Hepatocyte (in vitro differentiated cells): ENCODE measurements at regions not wholly inside any gene's neighbourhood (a gene's known extent, or its start where the extent isn't known, plus 50 kb on each side); places are given as distances from the start of the nearest gene placed in this dataset.

Experiments
- DNase-seq: peaks from one replicate; pipeline ENCODE4 v3.0.0-alpha.2; 2016; ENCODE audit warnings: low spot score
- H2AFZ ChIP-seq: fragments of 200-600 bp; sonication (generic); 2 replicates; pipeline ENCODE4 v1.6.0; 2016; ENCODE audit warnings: antibody characterized with exemption, mild to moderate bottlenecking
- H3K27ac ChIP-seq: fragments of 200-600 bp; sonication (generic); 2 replicates; pipeline ENCODE4 v1.5.1; 2016; ENCODE audit warnings: mild to moderate bottlenecking
- H3K27me3 ChIP-seq: fragments of 200-600 bp; sonication (generic); 2 replicates; pipeline ENCODE4 v1.6.1; 2016
- H3K36me3 ChIP-seq: fragments of 200-600 bp; sonication (generic); replicated peaks from 2 replicates; pipeline ENCODE4 v1.5.1; 2016; ENCODE audit warnings: low read depth; ENCODE audit not compliant: insufficient read depth
- H3K4me1 ChIP-seq: fragments of 200-600 bp; sonication (generic); 2 replicates; pipeline ENCODE4 v1.5.1; 2016; ENCODE audit warnings: mild to moderate bottlenecking, moderate library complexity; ENCODE audit not compliant: insufficient read depth
- H3K4me2 ChIP-seq: fragments of 200-600 bp; sonication (generic); 2 replicates; pipeline ENCODE4 v1.6.0; 2016
- H3K4me3 ChIP-seq: fragments of 200-600 bp; sonication (generic); 2 replicates; pipeline ENCODE4 v1.5.1; 2016; ENCODE audit warnings: mild to moderate bottlenecking
- H3K79me2 ChIP-seq: fragments of 200-600 bp; sonication (generic); 2 replicates; pipeline ENCODE4 v1.6.0; 2017; ENCODE audit warnings: mild to moderate bottlenecking
- H3K9me2 ChIP-seq: fragments of 200-600 bp; sonication (generic); replicated peaks from 2 replicates; pipeline ENCODE4 v1.6.0; 2017; ENCODE audit warnings: mild to moderate bottlenecking; ENCODE audit not compliant: insufficient read depth
- H3K9me3 ChIP-seq: fragments of 200-600 bp; sonication (generic); 2 replicates; pipeline ENCODE4 v1.5.1; 2016; ENCODE audit warnings: low read depth, mild to moderate bottlenecking
- H4K20me1 ChIP-seq: fragments of 200-600 bp; sonication (generic); 2 replicates; pipeline ENCODE4 v1.6.0; 2016; ENCODE audit warnings: mild to moderate bottlenecking; ENCODE audit not compliant: insufficient read depth, poor library complexity, severe bottlenecking
- EZH2 ChIP-seq: fragments of 200-600 bp; sonication (generic); IDR thresholded peaks from 2 replicates; pipeline ENCODE4 v1.6.1; 2016; ENCODE audit warnings: antibody characterized with exemption, mild to moderate bottlenecking, borderline replicate concordance
- EZH2phosphoT487 ChIP-seq: fragments of 200-600 bp; sonication (generic); IDR thresholded peaks from one replicate; pipeline ENCODE4 v1.6.1; 2018; ENCODE audit warnings: antibody characterized with exemption, mild to moderate bottlenecking, low read depth, moderate library complexity; ENCODE audit not compliant: unreplicated experiment, severe bottlenecking
- WGBS: methylation state at CpG from one replicate; pipeline ENCODE4 v1.1.6; 2016; ENCODE audit warnings: low lambda C conversion rate; ENCODE audit errors: missing lambda C conversion rate; 5-methylcytosine and 5-hydroxymethylcytosine counted together
- TF ChIP-seq, protein P1 (sequence below): fragments of 200-600 bp; sonication (generic); IDR thresholded peaks from 2 replicates; pipeline ENCODE4 v1.5.1; 2016; ENCODE audit warnings: antibody characterized with exemption, mild to moderate bottlenecking; ENCODE audit not compliant: poor library complexity

DNA sequence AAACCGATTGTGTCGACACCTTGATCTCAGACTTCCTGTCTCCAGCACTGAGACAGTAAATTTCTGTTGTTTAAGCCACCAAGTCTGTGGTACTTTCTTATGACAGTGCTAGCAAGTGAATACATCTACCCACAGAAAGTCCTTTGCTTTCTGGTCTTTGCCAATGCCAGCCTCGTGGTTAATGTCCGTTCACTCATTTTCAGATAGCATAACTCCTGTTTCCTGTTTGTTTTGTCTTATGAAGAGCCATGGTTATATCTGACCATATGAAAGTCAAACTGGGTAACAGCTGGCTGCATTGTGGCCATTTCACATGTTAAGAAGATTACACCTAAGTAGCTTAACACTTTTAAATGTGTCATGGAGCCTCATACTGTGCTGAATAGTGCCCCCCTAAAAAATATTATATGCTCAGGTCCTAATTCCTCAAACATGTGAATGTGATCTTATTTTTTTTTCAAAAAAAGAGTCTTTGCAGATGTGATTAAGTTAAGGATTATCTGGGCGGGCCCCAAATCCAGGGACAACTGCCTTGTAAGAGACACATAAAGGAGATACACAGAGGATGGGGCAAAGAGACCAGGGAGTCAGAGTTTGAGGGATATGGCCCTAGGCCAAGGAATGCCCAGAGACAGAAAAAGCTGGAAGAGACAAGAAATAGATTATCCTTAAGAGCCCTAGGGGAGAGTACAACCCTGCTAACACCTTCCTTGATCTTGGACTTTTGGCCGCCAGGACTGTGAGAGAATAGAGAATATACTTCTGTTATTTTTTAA lies 118.0 kb downstream of the KCNE4 start:
- Histone ChIP-seq H3K9me2 (no peaks in the 10 kb centered on the region), H3K27me3 (no peaks in the 10 kb centered on the region), H2AFZ (no peak overlapping the region), H3K36me3 (no peaks in the 10 kb centered on the region), H3K9me3 (no peaks in the 10 kb centered on the region), H4K20me1 (no peaks in the 10 kb centered on the region), H3K4me2 (no peak overlapping the region), H3K4me3 (no peak overlapping the region), H3K79me2 (no peaks in the 10 kb centered on the region), H3K4me1 (no peaks in the 10 kb centered on the region), H3K27ac (no peak overlapping the region)
- no peak for DNase-seq
- 64% methylated on average over 6 of the region's 6 CpGs for whole genome bisulfite sequencing
- TF ChIP-seq EZH2, result no peak
- TF ChIP-seq EZH2phosphoT487, result no peak
- TF ChIP-seq, protein P1, sequence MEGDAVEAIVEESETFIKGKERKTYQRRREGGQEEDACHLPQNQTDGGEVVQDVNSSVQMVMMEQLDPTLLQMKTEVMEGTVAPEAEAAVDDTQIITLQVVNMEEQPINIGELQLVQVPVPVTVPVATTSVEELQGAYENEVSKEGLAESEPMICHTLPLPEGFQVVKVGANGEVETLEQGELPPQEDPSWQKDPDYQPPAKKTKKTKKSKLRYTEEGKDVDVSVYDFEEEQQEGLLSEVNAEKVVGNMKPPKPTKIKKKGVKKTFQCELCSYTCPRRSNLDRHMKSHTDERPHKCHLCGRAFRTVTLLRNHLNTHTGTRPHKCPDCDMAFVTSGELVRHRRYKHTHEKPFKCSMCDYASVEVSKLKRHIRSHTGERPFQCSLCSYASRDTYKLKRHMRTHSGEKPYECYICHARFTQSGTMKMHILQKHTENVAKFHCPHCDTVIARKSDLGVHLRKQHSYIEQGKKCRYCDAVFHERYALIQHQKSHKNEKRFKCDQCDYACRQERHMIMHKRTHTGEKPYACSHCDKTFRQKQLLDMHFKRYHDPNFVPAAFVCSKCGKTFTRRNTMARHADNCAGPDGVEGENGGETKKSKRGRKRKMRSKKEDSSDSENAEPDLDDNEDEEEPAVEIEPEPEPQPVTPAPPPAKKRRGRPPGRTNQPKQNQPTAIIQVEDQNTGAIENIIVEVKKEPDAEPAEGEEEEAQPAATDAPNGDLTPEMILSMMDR, result no peak

DNA sequence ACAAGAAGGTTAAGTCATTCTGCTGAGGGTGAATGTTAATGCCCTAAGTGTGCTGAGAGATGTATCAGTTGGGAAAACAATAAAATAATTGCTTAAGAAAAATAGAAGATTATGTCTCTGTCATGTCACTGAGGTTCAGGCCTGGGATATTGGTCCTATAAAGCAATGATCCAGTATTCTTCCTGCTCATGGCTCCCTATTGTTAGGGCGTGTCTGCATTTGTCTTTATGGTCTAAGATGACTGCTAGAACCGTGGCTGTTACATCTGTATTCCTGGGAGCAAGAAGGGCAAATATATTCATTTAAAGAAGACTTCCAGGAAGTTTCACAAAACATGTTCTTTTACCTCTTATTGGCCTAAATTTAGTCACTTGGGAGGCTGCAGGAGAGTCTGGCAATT lies 125.0 kb downstream of the KCNE4 start:
- no peak for TF ChIP-seq EZH2phosphoT487
- Histone ChIP-seq H3K4me2 (no peak overlapping the region), H3K4me1 (no peaks in the 10 kb centered on the region), H3K27me3 (no peaks in the 10 kb centered on the region), H3K27ac (no peak overlapping the region), H3K79me2 (no peaks in the 10 kb centered on the region), H3K36me3 (no peaks in the 10 kb centered on the region), H3K4me3 (no peak overlapping the region), H2AFZ (no peak overlapping the region), H3K9me2 (no peaks in the 10 kb centered on the region), H4K20me1 (no peaks in the 10 kb centered on the region), H3K9me3 (no peaks in the 10 kb centered on the region)
- WGBS, result 81% methylated on average over 2 of the region's 2 CpGs
- DNase-seq, result no peak

DNA sequence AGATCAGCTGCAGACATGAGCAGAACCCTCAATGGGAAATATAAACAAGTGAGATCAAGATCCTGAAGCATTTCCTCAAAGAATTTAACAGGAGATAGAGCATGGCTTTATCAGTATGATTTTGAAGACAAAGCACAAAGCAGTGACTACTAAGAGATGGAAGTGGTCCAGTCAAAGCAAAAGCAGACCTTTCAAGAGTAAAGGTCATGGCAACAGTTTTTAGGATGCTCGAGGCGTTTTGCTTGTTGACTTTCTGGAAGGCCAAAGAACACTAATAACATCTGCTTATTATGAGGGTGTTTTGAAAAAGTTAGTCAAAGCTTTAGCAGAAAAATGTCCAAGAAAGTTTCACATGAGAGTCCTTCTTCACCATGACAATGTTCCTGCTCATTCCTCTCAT lies 128.5 kb downstream of the KCNE4 start:
- no peak overlapping the region for H3K4me2 ChIP-seq
- no peaks in the 10 kb centered on the region for H3K9me2 ChIP-seq
- no peak overlapping the region for H2AFZ ChIP-seq
- WGBS, result 81% methylated on average over 2 of the region's 2 CpGs
- H3K27ac ChIP-seq, result no peak overlapping the region
- no peaks in the 10 kb centered on the region for H3K79me2 ChIP-seq
- no peaks in the 10 kb centered on the region for H4K20me1 ChIP-seq
- H3K4me1 ChIP-seq, result no peaks in the 10 kb centered on the region
- no peak for DNase-seq
- no peak overlapping the region for H3K4me3 ChIP-seq
- no peaks in the 10 kb centered on the region for H3K36me3 ChIP-seq
- no peaks in the 10 kb centered on the region for H3K27me3 ChIP-seq
- TF ChIP-seq EZH2 (no peak), EZH2phosphoT487 (no peak)
- TF ChIP-seq, protein P1, result no peak
- H3K9me3 ChIP-seq, result no peaks in the 10 kb centered on the region

DNA sequence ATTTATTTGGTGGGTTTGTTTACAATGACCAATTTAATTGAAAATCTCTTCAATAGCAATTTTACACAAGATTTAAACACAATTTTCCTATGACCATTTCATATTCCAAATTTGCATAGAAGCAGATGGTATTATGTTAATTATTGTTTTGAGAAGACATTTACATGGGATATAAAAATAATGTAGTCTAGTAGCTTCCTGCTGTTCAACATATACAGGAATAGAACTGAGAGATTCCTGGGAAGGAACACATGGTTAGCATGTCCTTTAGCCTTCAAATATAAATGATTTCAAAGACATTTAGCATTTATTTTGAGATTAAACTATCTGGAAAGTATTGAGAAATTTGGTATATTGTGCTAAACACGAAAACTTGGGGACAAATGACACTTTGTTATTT lies 129.6 kb downstream of the KCNE4 start:
- 92% methylated on average over 1 of the region's 1 CpG for WGBS
- no peaks in the 10 kb centered on the region for H3K36me3 ChIP-seq

More for the DNA sequence above, 129.6 kb downstream of the KCNE4 start:
- Histone ChIP-seq H3K27ac (no peak overlapping the region), H2AFZ (no peak overlapping the region), H3K4me1 (no peaks in the 10 kb centered on the region), H4K20me1 (no peaks in the 10 kb centered on the region), H3K27me3 (no peaks in the 10 kb centered on the region), H3K9me2 (no peaks in the 10 kb centered on the region), H3K4me2 (no peak overlapping the region), H3K9me3 (no peaks in the 10 kb centered on the region), H3K79me2 (no peaks in the 10 kb centered on the region), H3K4me3 (no peak overlapping the region)
- no peak for DNase-seq
- TF ChIP-seq, protein P1, result no peak
- TF ChIP-seq EZH2phosphoT487, result no peak
- TF ChIP-seq EZH2, result no peak
